ENCODE measurements at regions not wholly inside any gene's neighbourhood (a gene's known extent, or its start where the extent isn't known, plus 50 kb on each side); places are given as distances from the start of the nearest gene placed in this dataset.

GRCh38 chr6:49054311-49054710, 408.7 kb downstream of the MMUT start:
- TF ChIP-seq CTCF (IDR thresholded peaks at IDR 0.05) = no peak
- no peak for TF ChIP-seq POLR2A (IDR thresholded peaks at IDR 0.05)
- TF ChIP-seq POLR2AphosphoS5 (IDR thresholded peaks at IDR 0.05) = no peak

Measured in prostate gland (tissue), 2 donors.